ENCODE measurements at regions not wholly inside any gene's neighbourhood (a gene's known extent, or its start where the extent isn't known, plus 50 kb on each side); places are given as distances from the start of the nearest gene placed in this dataset.

DNA sequence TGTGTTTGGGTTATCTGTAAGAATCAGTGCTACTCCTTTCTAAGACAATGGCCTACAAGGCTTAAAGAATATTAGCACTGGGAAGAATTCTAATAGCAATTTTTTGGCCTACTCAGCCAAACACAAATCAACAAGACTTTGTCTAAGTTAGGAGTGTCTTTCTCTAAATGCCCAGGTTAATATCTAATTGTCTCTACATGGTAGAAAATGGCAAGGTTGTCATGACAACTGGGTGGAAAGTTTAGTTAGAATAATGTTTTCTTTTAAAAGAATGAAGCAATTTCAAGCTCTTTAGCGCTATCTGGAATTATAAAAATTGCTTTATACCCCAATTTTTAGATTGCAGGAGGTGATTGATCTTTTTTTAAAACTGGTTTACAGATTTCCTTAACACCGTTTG lies 396.8 kb downstream of the TUSC7 start:
- TF ChIP-seq EZH2 (optimal IDR thresholded peaks at IDR 0.05; ENCODE audit: low read depth, low read length): no peak
- TF ChIP-seq, protein P1, sequence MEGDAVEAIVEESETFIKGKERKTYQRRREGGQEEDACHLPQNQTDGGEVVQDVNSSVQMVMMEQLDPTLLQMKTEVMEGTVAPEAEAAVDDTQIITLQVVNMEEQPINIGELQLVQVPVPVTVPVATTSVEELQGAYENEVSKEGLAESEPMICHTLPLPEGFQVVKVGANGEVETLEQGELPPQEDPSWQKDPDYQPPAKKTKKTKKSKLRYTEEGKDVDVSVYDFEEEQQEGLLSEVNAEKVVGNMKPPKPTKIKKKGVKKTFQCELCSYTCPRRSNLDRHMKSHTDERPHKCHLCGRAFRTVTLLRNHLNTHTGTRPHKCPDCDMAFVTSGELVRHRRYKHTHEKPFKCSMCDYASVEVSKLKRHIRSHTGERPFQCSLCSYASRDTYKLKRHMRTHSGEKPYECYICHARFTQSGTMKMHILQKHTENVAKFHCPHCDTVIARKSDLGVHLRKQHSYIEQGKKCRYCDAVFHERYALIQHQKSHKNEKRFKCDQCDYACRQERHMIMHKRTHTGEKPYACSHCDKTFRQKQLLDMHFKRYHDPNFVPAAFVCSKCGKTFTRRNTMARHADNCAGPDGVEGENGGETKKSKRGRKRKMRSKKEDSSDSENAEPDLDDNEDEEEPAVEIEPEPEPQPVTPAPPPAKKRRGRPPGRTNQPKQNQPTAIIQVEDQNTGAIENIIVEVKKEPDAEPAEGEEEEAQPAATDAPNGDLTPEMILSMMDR (IDR thresholded peaks at IDR 0.05; ENCODE audit: low read length): no peak

Data from MM.1S (cell line).